Neural cell (in vitro differentiated cells): ENCODE measurements at regions not wholly inside any gene's neighbourhood (a gene's known extent, or its start where the extent isn't known, plus 50 kb on each side); places are given as distances from the start of the nearest gene placed in this dataset.

Experiments
- EZH2 ChIP-seq: fragments of 200-600, 300-800 bp; shearing (Covaris generic), sonication (generic); IDR thresholded peaks from 2 replicates; pipeline ENCODE4 v1.6.1; 2014; ENCODE audit warnings: antibody characterized with exemption, low read length, borderline replicate concordance, mild to moderate bottlenecking; ENCODE audit not compliant: insufficient read depth, poor library complexity, severe bottlenecking
- TAF1 ChIP-seq: IDR thresholded peaks from 2 replicates; pipeline ENCODE4 v1.6.1; 2012; ENCODE audit warnings: low read depth
- TF ChIP-seq, protein P1 (sequence below): fragments of 450-650 bp; IDR thresholded peaks from 2 replicates; pipeline ENCODE4 v1.5.1; 2014; ENCODE audit warnings: antibody characterized with exemption, mild to moderate bottlenecking, moderate library complexity; ENCODE audit not compliant: poor library complexity, severe bottlenecking

DNA sequence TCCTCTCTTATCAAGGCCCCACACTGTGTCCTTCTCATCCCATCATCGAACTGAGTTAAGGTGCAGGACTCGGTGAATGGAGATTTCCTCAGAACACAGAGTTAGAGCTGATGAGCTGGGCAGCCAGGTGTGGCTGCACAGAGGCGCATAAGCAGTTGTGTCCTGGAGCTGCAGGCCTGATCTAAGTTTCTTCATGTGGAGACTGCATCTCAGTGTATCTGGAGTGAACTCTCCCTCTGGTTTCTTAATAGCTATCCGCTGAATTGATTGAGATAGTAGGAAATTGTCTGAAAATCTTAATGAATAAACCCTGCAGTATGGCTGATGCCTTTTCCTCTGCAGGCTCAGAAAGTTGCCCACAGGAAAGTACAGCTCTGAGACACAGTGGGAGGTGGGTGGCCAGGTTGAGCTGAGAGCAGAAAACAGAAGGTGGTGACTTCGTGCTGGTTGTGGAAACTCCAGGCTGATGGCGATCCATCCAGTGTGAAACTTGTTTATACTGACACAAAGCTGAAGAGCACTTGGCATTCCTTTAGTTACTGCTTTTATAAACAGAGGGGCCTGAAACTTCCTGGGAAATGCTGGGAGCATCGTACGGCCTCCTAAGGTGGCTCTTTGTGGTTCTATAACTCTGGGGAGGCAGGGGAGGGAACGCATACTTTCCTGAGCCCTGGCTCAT lies 67.4 kb upstream of the F3 start:
- TF ChIP-seq EZH2 (no peak), TAF1 (no peak)
- TF ChIP-seq, protein P1, sequence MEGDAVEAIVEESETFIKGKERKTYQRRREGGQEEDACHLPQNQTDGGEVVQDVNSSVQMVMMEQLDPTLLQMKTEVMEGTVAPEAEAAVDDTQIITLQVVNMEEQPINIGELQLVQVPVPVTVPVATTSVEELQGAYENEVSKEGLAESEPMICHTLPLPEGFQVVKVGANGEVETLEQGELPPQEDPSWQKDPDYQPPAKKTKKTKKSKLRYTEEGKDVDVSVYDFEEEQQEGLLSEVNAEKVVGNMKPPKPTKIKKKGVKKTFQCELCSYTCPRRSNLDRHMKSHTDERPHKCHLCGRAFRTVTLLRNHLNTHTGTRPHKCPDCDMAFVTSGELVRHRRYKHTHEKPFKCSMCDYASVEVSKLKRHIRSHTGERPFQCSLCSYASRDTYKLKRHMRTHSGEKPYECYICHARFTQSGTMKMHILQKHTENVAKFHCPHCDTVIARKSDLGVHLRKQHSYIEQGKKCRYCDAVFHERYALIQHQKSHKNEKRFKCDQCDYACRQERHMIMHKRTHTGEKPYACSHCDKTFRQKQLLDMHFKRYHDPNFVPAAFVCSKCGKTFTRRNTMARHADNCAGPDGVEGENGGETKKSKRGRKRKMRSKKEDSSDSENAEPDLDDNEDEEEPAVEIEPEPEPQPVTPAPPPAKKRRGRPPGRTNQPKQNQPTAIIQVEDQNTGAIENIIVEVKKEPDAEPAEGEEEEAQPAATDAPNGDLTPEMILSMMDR: no peak
